ENCODE measurements at regions not wholly inside any gene's neighbourhood (a gene's known extent, or its start where the extent isn't known, plus 50 kb on each side); places are given as distances from the start of the nearest gene placed in this dataset.

GRCh38 chr10:9379183-9379582 is 1324.7 kb downstream of the GATA3 start:
- no peak for TF ChIP-seq CTCF (IDR thresholded peaks at IDR 0.05)
- no peak for TF ChIP-seq POLR2A (IDR thresholded peaks at IDR 0.05)

Data from thyroid gland (tissue), 4 donors.